B cell (primary cell): ENCODE measurements at regions not wholly inside any gene's neighbourhood (a gene's known extent, or its start where the extent isn't known, plus 50 kb on each side); places are given as distances from the start of the nearest gene placed in this dataset.

Source experiments
- ATAC-seq: fragments of 200-7000 bp; cut with Tn5 transposase; one replicate; pipeline ENCODE4 v1.10.0; 2021; ENCODE audit warnings: low read depth, mild to moderate bottlenecking, moderate number of reproducible peaks, moderate library complexity
- CTCF ChIA-PET: fragments of 350-600 bp; sonication (Branson Sonifier 250); formaldehyde crosslinking; loops from one replicate; lab custom pipeline; 2021; ENCODE audit warnings: antibody characterized with exemption, inconsistent platforms; lab: Charles Lee
- POLR2A ChIA-PET: fragments of 350-600 bp; sonication (Branson Sonifier 250); formaldehyde crosslinking; loops from one replicate; lab custom pipeline; 2021; ENCODE audit warnings: antibody characterized with exemption; lab: Charles Lee
- DNase-seq: peaks from one replicate; pipeline ENCODE4 v3.0.0; 2013
- H2AFZ ChIP-seq: 2 replicates; pipeline ENCODE4 v1.6.1; 2012; ENCODE audit warnings: mild to moderate bottlenecking, low read depth, low read length; ENCODE audit not compliant: insufficient read depth, poor library complexity, severe bottlenecking
- H3K27ac ChIP-seq, 2 donors: 1 replicate in 1 of 2; 2 replicates in 1 of 2; pipeline ENCODE4 v1.5.1; 2012 to 2013; ENCODE audit warnings: low read length in 2 of 2, mild to moderate bottlenecking in 2 of 2, moderate library complexity in 1 of 2
- H3K27me3 ChIP-seq, 4 experiments: fragments of 200-600 bp in 1 of 4; sonication (generic) in 1 of 4; replicated peaks in 1 of 4; 1 replicate in 2 of 4; 2 replicates in 2 of 4; pipeline versions ENCODE4 v1.6.1 to v1.7.0; 2013 to 2016; ENCODE audit warnings: low read length in 3 of 4, mild to moderate bottlenecking in 2 of 4, mixed read lengths in 1 of 4, moderate library complexity in 1 of 4; ENCODE audit not compliant: insufficient read depth in 4 of 4, control insufficient read depth in 3 of 4; ENCODE audit errors: control extremely low read depth in 1 of 4
- H3K36me3 ChIP-seq, 2 experiments: replicated peaks in 1 of 2; 1 replicate in 1 of 2; 2 replicates in 1 of 2; pipeline versions ENCODE4 v1.6.1 to v1.7.1; 2013; ENCODE audit warnings: low read length in 1 of 2; ENCODE audit not compliant: insufficient read depth in 2 of 2, control insufficient read depth in 1 of 2; ENCODE audit errors: control extremely low read depth in 1 of 2, extremely low read depth in 1 of 2
- H3K4me1 ChIP-seq, 2 donors: fragments of 200-600 bp in 1 of 2; sonication (generic) in 1 of 2; 1 replicate in 1 of 2; 2 replicates in 1 of 2; pipeline versions ENCODE4 v1.5.1 to v1.6.1; 2013 to 2017; ENCODE audit warnings: low read length in 2 of 2; ENCODE audit not compliant: control insufficient read depth in 2 of 2, insufficient read depth in 2 of 2
- H3K4me2 ChIP-seq: replicated peaks from 2 replicates; pipeline ENCODE3; 2012; ENCODE audit warnings: mild to moderate bottlenecking, low read depth, low read length; ENCODE audit not compliant: poor library complexity, severe bottlenecking
- H3K4me3 ChIP-seq, 5 experiments: fragments of 200-600 bp in 1 of 5; sonication (generic) in 1 of 5; 1 replicate in 3 of 5; 2 replicates in 2 of 5; pipeline versions ENCODE4 v1.5.1 to v1.7.0; 2011 to 2016; ENCODE audit warnings: low read length in 4 of 5, mild to moderate bottlenecking in 4 of 5, low read depth in 2 of 5, control low read depth in 1 of 5, moderate library complexity in 1 of 5; ENCODE audit not compliant: insufficient read depth in 1 of 5; ENCODE audit errors: control extremely low read depth in 1 of 5, extremely low read depth in 1 of 5
- H3K79me2 ChIP-seq: fragments of 200-600 bp; sonication (generic); one replicate; pipeline ENCODE4 v1.6.0; 2016; ENCODE audit warnings: low read length; ENCODE audit not compliant: control insufficient read depth, insufficient read depth
- H3K9ac ChIP-seq: fragments of 200-600 bp; sonication (generic); 2 replicates; pipeline ENCODE4 v1.6.1; 2017; ENCODE audit warnings: mild to moderate bottlenecking, low read length, moderate library complexity
- H3K9me3 ChIP-seq, 3 donors: one replicate each; pipeline versions ENCODE4 v1.6.1 to v1.7.1; 2013; ENCODE audit warnings: low read length in 2 of 3; ENCODE audit not compliant: control insufficient read depth in 2 of 3, insufficient read depth in 1 of 3; ENCODE audit errors: control extremely low read depth in 1 of 3
- H4K20me1 ChIP-seq: 2 replicates; pipeline ENCODE4 v1.6.0; 2012; ENCODE audit warnings: mild to moderate bottlenecking, low read length; ENCODE audit not compliant: insufficient read depth, control insufficient read depth, poor library complexity, severe bottlenecking
- H3K27ac Mint-ChIP-seq: one replicate; pipeline ENCODE4 v1.8.0; 2021; ENCODE audit warnings: mixed read lengths
- H3K27me3 Mint-ChIP-seq: one replicate; pipeline ENCODE4 v1.8.0; 2021; ENCODE audit warnings: mixed read lengths
- H3K4me1 Mint-ChIP-seq: one replicate; pipeline ENCODE4 v1.8.0; 2021; ENCODE audit warnings: mixed read lengths
- H3K4me3 Mint-ChIP-seq: one replicate; pipeline ENCODE4 v1.8.0; 2021; ENCODE audit warnings: mixed read lengths
- H3K9me3 Mint-ChIP-seq: one replicate; pipeline ENCODE4 v1.8.0; 2022; ENCODE audit warnings: mixed read lengths; ENCODE audit not compliant: insufficient read depth
- CTCF ChIP-seq: fragments of 200-600 bp; IDR thresholded peaks from one replicate; pipeline ENCODE4 v1.8.0; 2022; ENCODE audit warnings: antibody characterized with exemption, mild to moderate bottlenecking
- EZH2 ChIP-seq: IDR thresholded peaks from 2 replicates; pipeline ENCODE4 v1.6.1; 2012; ENCODE audit warnings: borderline replicate concordance, low read depth, mild to moderate bottlenecking, moderate library complexity, low read length; ENCODE audit not compliant: insufficient read depth, poor library complexity, severe bottlenecking
- WGBS: methylation state at CpG from one replicate; pipeline ENCODE4 v1.1.5; 2013; ENCODE audit warnings: missing lambda C conversion rate; ENCODE audit not compliant: insufficient coverage; 5-methylcytosine and 5-hydroxymethylcytosine counted together
- intact Hi-C: fragments of 100-400 bp; cut with micrococcal nuclease; formaldehyde crosslinking; loops from one replicate; pipeline ENCODE4 v1.10.0; 2022

GRCh38 chr7:135800560-135800959 lies 51.9 kb upstream of the FAM180A start:
- H3K4me3 Mint-ChIP-seq, result no peak overlapping the region
- intact Hi-C loops, result loop anchor here (5.0 to 10.0 kb wide), 2 partner anchors 607 to 884 kb away; no protein-coding TSS in a partner anchor
- peak overlapping the region; percentile 56 for H2AFZ ChIP-seq
- ChIA-PET POLR2A (no interaction called here), CTCF (interaction anchor here (0.8 to 4.7 kb wide), 13 partner anchors 9 to 230 kb away, joined by 3 to 129 read pairs (median 5); no protein-coding TSS in a partner anchor)
- peaks cover 0 to 17% (median 8%) of the 10 kb centered on the region in 4 experiments for H3K27me3 ChIP-seq
- no peaks in the 10 kb centered on the region for H4K20me1 ChIP-seq
- no peaks in the 10 kb centered on the region for H3K36me3 ChIP-seq
- no peak overlapping the region for H3K27ac ChIP-seq
- TF ChIP-seq EZH2, result no peak
- no peak for TF ChIP-seq CTCF
- H3K27me3 Mint-ChIP-seq, result peaks cover 14% of the 10 kb centered on the region
- H3K4me2 ChIP-seq, result peak overlapping the region; percentile 45
- H3K4me1 ChIP-seq, result peaks cover 5 to 8% of the 10 kb centered on the region in 2 donors
- H3K9me3 Mint-ChIP-seq, result no peaks in the 10 kb centered on the region
- no peaks in the 10 kb centered on the region for H3K9me3 ChIP-seq
- H3K79me2 ChIP-seq, result no peaks in the 10 kb centered on the region
- H3K4me3 ChIP-seq, result no peak overlapping the region
- H3K4me1 Mint-ChIP-seq, result peaks cover 11% of the 10 kb centered on the region
- DNase-seq (no peak), ATAC-seq (no peak)
- 94% methylated on average over 10 of the region's 10 CpGs for WGBS
- no peak overlapping the region for H3K27ac Mint-ChIP-seq
- H3K9ac ChIP-seq, result no peak overlapping the region

DNA sequence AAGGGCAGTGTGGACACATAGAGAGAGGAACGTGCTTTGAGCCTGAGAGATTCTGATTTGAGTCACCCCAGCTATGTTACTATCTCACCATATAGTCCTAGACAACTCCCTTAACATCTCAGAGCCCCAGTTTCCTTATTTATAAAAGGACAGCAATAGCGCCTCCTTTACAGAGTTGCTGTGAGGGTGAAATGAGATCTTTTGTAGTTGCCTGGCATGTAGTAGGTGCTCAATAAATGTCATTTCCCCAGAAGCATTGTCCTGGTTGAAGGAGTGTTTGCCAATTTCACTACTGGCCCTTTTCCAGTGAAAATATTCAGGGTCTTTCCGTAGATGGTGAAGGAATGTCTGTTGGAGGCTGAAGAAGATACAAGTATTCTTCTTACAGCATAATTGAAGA lies 51.3 kb upstream of the FAM180A start:
- no peak overlapping the region for H3K27ac Mint-ChIP-seq
- Histone ChIP-seq H3K27me3 (peaks cover 0 to 17% (median 8%) of the 10 kb centered on the region in 4 experiments), H3K4me1 (peaks cover 5 to 8% of the 10 kb centered on the region in 2 donors), H3K9ac (no peak overlapping the region), H3K4me2 (no peak overlapping the region), H4K20me1 (no peaks in the 10 kb centered on the region), H3K36me3 (no peaks in the 10 kb centered on the region), H2AFZ (no peak overlapping the region), H3K4me3 (no peak overlapping the region), H3K79me2 (no peaks in the 10 kb centered on the region), H3K27ac (no peak overlapping the region), H3K9me3 (no peaks in the 10 kb centered on the region)
- intact Hi-C loops, result loop anchor here (5.0 to 10.0 kb wide), 2 partner anchors 607 to 885 kb away; no protein-coding TSS in a partner anchor
- no peaks in the 10 kb centered on the region for H3K9me3 Mint-ChIP-seq
- TF ChIP-seq CTCF (no peak), EZH2 (no peak)
- H3K4me3 Mint-ChIP-seq, result no peak overlapping the region
- ATAC-seq (no peak), DNase-seq (no peak)
- peaks cover 14% of the 10 kb centered on the region for H3K27me3 Mint-ChIP-seq
- ChIA-PET POLR2A (no interaction called here), CTCF (interaction anchor here (0.9 to 4.7 kb wide), 4 partner anchors 155 to 216 kb away, joined by 3 to 129 read pairs (median 10); no protein-coding TSS in a partner anchor)
- H3K4me1 Mint-ChIP-seq, result peaks cover 11% of the 10 kb centered on the region
- no CpG with 5 or more reads among the region's 3 CpGs for WGBS
